ENCODE measurements at regions not wholly inside any gene's neighbourhood (a gene's known extent, or its start where the extent isn't known, plus 50 kb on each side); places are given as distances from the start of the nearest gene placed in this dataset.

DNA sequence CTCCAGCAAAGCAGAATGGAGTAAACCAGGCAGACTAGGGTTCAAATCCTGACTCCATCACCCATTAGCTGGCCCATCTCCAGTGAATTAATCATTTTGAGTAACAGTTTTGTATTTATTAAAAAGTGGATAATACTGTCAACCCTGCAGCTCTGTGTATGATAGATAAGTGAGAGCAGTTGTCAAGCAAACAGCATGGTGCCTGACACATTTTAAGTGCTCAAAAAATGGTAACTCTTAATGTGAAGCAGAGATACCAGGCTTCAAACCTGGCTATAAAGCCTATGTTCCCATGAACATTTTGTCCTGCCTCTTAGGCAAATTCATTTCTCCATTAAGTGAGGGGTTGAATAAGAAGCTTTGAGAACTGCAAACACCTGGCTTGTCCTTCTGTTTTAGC lies 409.6 kb downstream of the TBC1D4 start:
- TF ChIP-seq CTCF (IDR thresholded peaks at IDR 0.05) (no peak), POLR2A (IDR thresholded peaks at IDR 0.05) (no peak)

Measured in breast epithelium (tissue), 3 donors.